ENCODE measurements at regions not wholly inside any gene's neighbourhood (a gene's known extent, or its start where the extent isn't known, plus 50 kb on each side); places are given as distances from the start of the nearest gene placed in this dataset.

- TF ChIP-seq EGR1 (IDR thresholded peaks at IDR 0.05) = no peak
- no peak for TF ChIP-seq EP300 (IDR thresholded peaks at IDR 0.05; ENCODE audit: borderline replicate concordance)
Observed at GRCh38 chr5:107011605-107012004, 659.1 kb downstream of the EFNA5 start.
